Right atrium auricular region (tissue), 2 donors: ENCODE measurements at regions not wholly inside any gene's neighbourhood (a gene's known extent, or its start where the extent isn't known, plus 50 kb on each side); places are given as distances from the start of the nearest gene placed in this dataset.

Experiments
- DNase-seq: peaks from one replicate; pipeline ENCODE4 v3.0.0-alpha.2; 2019; ENCODE audit warnings: low spot score
- H3K27ac ChIP-seq, 2 donors: fragments of 200-600 bp; sonication (generic); 1 replicate in 1 of 2; 2 replicates in 1 of 2; pipeline ENCODE4 v1.5.1; 2016 to 2019
- H3K27me3 ChIP-seq, 2 donors: fragments of 200-600 bp; sonication (generic); one replicate each; pipeline versions ENCODE4 v1.5.1 to v1.6.0; 2017 to 2019
- H3K36me3 ChIP-seq: fragments of 200-600 bp; sonication (generic); one replicate; pipeline ENCODE4 v1.5.1; 2016
- H3K4me1 ChIP-seq, 2 donors: fragments of 200-600 bp; sonication (generic); one replicate each; pipeline versions ENCODE4 v1.5.1 to v1.6.0; 2017 to 2019
- H3K4me3 ChIP-seq, 2 donors: fragments of 200-600 bp; sonication (generic); 1 replicate in 1 of 2; 2 replicates in 1 of 2; pipeline ENCODE4 v1.5.1; 2017 to 2019; ENCODE audit warnings: mild to moderate bottlenecking in 1 of 2, moderate library complexity in 1 of 2
- H3K9me3 ChIP-seq, 2 donors: fragments of 200-600 bp; sonication (generic); one replicate each; pipeline ENCODE4 v1.5.1; 2019
- TF ChIP-seq, protein P1 (sequence below), 2 donors: fragments of 200-600 bp; sonication (generic); IDR thresholded peaks; one replicate each; pipeline ENCODE4 v1.5.1; 2019; ENCODE audit warnings: antibody characterized with exemption in 2 of 2

DNA sequence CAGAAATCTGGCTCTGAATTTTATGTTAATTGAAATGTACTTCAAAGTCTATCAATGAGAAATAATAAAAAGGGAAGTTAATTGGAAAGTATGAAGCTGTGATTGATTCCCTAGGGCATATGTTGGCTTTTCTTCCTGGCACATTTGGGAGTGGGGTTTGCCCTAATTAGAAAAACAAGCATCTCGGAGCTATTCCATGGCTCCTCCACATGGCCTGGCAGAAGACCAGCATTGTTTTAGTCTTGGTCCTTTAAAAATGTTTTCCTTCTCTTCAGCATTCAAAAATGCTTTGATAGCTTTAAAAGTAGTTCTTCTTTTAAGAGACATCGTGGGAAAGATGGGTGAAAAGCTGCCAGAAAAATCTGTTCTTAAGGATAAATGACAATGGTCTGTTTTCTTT is 445.5 kb upstream of the PKDCC start:
- Histone ChIP-seq H3K4me1 (peaks cover 0 to 23% of the 10 kb centered on the region in 2 donors), H3K27me3 (no peaks in the 10 kb centered on the region), H3K36me3 (no peaks in the 10 kb centered on the region), H3K27ac (no peak overlapping the region), H3K4me3 (no peak overlapping the region), H3K9me3 (no peaks in the 10 kb centered on the region)
- DNase-seq, result no peak
- TF ChIP-seq, protein P1, sequence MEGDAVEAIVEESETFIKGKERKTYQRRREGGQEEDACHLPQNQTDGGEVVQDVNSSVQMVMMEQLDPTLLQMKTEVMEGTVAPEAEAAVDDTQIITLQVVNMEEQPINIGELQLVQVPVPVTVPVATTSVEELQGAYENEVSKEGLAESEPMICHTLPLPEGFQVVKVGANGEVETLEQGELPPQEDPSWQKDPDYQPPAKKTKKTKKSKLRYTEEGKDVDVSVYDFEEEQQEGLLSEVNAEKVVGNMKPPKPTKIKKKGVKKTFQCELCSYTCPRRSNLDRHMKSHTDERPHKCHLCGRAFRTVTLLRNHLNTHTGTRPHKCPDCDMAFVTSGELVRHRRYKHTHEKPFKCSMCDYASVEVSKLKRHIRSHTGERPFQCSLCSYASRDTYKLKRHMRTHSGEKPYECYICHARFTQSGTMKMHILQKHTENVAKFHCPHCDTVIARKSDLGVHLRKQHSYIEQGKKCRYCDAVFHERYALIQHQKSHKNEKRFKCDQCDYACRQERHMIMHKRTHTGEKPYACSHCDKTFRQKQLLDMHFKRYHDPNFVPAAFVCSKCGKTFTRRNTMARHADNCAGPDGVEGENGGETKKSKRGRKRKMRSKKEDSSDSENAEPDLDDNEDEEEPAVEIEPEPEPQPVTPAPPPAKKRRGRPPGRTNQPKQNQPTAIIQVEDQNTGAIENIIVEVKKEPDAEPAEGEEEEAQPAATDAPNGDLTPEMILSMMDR (IDR thresholded peaks at IDR 0.05), result no peak

- peak overlapping the region in 1 of 2 donors; percentile 3 for H3K27ac ChIP-seq
- H3K36me3 ChIP-seq, result no peaks in the 10 kb centered on the region
- H3K27me3 ChIP-seq, result no peaks in the 10 kb centered on the region
- TF ChIP-seq, protein P1 (IDR thresholded peaks at IDR 0.05), result no peak
- no peak for DNase-seq
- H3K9me3 ChIP-seq, result no peaks in the 10 kb centered on the region
- no peak overlapping the region for H3K4me3 ChIP-seq
- no peaks in the 10 kb centered on the region for H3K4me1 ChIP-seq
Measured at GRCh38 chr2:41605311-41605710, 442.5 kb upstream of the PKDCC start.

DNA sequence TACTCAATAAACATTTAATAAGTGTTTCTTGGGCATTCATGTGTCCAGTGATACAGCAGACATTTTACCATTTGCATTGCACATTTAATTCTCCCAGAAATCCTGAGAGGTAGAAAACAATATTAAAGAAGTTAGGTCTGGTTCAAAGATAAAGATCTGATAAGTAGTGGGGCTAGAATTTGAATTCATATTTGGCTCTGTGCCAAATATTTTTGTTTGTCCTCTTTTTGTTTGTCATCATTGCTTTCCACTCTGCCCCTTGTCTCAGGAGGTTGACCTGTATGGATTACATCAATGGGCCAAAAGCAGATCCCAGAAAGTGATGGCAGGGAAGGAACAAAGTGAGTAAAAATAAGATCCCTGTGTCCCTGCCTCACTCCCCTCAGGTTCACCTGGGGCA is 441.9 kb upstream of the PKDCC start:
- H3K4me1 ChIP-seq, result peaks cover 0 to 3% of the 10 kb centered on the region in 2 donors
- no peaks in the 10 kb centered on the region for H3K9me3 ChIP-seq
- TF ChIP-seq, protein P1 (IDR thresholded peaks at IDR 0.05), result no peak
- DNase-seq, result no peak
- no peak overlapping the region for H3K27ac ChIP-seq
- no peak overlapping the region for H3K4me3 ChIP-seq
- H3K27me3 ChIP-seq, result no peaks in the 10 kb centered on the region
- no peaks in the 10 kb centered on the region for H3K36me3 ChIP-seq

GRCh38 chr2:41610501-41611190 is 437.2 kb upstream of the PKDCC start:
- Histone ChIP-seq H3K27ac (peak overlapping the region; percentile 70 to 82), H3K36me3 (no peaks in the 10 kb centered on the region), H3K9me3 (no peaks in the 10 kb centered on the region), H3K27me3 (no peaks in the 10 kb centered on the region), H3K4me3 (no peak overlapping the region), H3K4me1 (peaks cover 0 to 6% of the 10 kb centered on the region in 2 donors)
- TF ChIP-seq, protein P1 (IDR thresholded peaks at IDR 0.05), result no peak
- no peak for DNase-seq

DNA sequence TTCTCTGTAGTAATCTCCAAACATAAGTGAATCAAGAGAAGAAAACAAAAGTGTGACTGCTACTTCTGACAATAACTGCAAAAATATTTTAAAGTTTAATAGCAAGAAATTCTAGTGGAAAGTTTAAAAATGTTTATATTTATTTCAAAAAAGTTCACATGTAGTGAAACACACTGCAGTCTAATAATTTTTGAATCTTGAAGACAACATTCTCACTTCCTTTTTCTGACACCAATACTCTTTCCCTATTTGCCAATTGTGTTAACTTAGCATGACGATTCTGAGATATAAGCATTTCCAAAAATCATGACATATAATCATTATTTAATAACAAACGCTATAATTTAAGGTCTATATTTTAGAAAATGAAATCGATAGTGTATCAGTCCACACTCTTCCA is 429.1 kb upstream of the PKDCC start:
- H3K4me3 ChIP-seq, result no peak overlapping the region
- H3K36me3 ChIP-seq, result no peaks in the 10 kb centered on the region
- H3K27ac ChIP-seq, result no peak overlapping the region
- TF ChIP-seq, protein P1 (IDR thresholded peaks at IDR 0.05), result no peak
- H3K4me1 ChIP-seq, result no peaks in the 10 kb centered on the region
- H3K9me3 ChIP-seq, result no peaks in the 10 kb centered on the region
- H3K27me3 ChIP-seq, result no peaks in the 10 kb centered on the region
- no peak for DNase-seq

DNA sequence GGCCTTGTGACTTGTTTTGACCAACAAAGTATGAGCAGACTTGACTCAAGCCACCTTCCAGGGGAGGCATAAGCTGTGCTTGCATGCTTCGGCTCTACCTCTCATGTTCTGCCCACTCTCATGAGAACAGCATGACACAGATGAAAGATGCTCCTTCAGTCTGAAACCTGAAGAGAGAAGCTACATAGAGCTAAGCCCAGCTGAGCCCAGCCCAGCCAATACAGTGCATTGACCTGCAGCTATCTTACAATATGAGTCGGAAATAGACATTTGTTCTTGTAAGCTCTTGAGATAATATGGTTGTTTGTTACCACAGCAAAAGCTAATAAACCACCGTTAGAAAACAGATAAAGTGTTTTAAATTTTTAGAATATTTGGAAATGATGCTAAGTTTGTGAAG is 426.7 kb upstream of the PKDCC start:
- Histone ChIP-seq H3K27ac (no peak overlapping the region), H3K4me3 (no peak overlapping the region), H3K4me1 (no peaks in the 10 kb centered on the region), H3K27me3 (no peaks in the 10 kb centered on the region), H3K9me3 (no peaks in the 10 kb centered on the region), H3K36me3 (no peaks in the 10 kb centered on the region)
- DNase-seq, result no peak
- TF ChIP-seq, protein P1 (IDR thresholded peaks at IDR 0.05), result no peak
